HL-60/S4 treated with retinoic acid at 250 ng/mL for 4 days and 3 days (cell line): ENCODE measurements at regions not wholly inside any gene's neighbourhood (a gene's known extent, or its start where the extent isn't known, plus 50 kb on each side); places are given as distances from the start of the nearest gene placed in this dataset.

Experiments
- in situ Hi-C: fragments of 300-500 bp; cut with MboI; formaldehyde crosslinking; loops from 2 replicates; pipeline ENCODE4 v1.7.0; 2022; ENCODE audit warnings: low sequenced_read_pairs

DNA sequence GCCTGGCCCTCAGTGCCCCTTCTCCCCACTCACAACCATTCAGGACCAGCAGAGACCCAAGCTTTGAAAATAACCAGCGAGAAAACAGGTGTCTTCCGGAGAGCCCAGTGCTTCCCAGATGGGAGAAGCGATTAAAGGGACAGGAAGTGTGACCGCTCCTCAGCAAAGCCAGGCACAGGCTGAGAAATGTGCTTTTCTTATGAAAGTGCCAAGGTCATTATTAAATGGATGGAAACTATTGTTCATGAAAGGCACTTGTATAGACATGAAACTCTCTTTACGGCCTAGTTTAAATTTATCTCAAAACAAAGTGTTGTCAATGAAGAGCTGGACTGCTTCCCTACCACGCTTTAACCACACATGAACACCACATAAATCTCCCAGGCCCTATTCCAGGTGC is 210.4 kb downstream of the SPTSSA start:
- in situ Hi-C loops: no loop called here

GRCh38 chr14:34250959-34251358 is 211.1 kb downstream of the SPTSSA start:
- in situ Hi-C loops: no loop called here

- in situ Hi-C loops: loop anchor here (25.0 kb wide), 1 partner anchor 410 kb away; no protein-coding TSS in a partner anchor
Measured at GRCh38 chr14:34247605-34248004, 214.4 kb downstream of the SPTSSA start.

GRCh38 chr14:34246206-34246605 is 215.8 kb downstream of the SPTSSA start:
- in situ Hi-C loops: loop anchor here (25.0 kb wide), 1 partner anchor 409 kb away; no protein-coding TSS in a partner anchor

- in situ Hi-C loops: loop anchor here (25.0 kb wide), 1 partner anchor 406 kb away; no protein-coding TSS in a partner anchor
Measured at GRCh38 chr14:34243401-34243800, 218.6 kb downstream of the SPTSSA start.

DNA sequence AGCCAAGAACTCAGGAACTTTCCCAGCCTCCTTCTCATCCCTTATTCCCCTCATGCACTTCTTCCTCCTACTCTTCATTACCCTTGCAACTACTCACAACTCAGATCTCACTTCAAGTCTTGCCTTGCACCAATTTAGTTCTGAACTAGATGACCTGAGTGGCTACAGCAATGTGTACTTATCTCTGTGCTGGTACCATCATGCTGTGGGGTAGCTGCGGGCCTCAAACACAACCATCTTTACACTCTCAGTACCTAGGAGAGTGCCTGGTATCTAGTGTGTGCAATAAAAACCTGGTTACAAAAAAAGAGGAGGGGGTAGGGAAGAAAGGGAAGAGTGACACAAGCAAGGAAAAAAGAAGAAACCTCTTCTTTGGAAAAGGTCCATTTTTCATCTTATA is 219.0 kb downstream of the SPTSSA start:
- in situ Hi-C loops: loop anchor here (25.0 kb wide), 1 partner anchor 406 kb away; no protein-coding TSS in a partner anchor

GRCh38 chr14:34241185-34241711 is 220.8 kb downstream of the SPTSSA start:
- in situ Hi-C loops: loop anchor here (25.0 kb wide), 1 partner anchor 404 kb away; no protein-coding TSS in a partner anchor

DNA sequence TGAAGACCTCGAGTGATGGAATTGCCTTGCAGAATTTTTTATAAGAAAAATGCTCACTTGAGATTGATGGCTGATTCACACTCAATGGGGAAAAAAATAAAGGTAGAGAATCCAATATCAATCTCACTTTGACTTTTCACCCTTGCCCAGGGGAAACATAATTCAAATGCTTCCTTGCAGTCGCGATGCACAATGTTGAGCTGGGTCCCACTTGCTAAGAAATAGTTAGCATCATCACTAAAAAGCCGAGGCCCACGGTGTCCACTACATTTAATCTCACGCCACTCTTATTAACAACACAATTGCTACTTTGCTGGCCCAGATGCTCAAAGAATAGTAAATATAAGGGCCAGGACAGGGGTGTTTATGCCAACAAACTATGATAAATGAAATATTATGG is 223.4 kb downstream of the SPTSSA start:
- in situ Hi-C loops: loop anchor here (25.0 kb wide), 1 partner anchor 401 kb away; no protein-coding TSS in a partner anchor

DNA sequence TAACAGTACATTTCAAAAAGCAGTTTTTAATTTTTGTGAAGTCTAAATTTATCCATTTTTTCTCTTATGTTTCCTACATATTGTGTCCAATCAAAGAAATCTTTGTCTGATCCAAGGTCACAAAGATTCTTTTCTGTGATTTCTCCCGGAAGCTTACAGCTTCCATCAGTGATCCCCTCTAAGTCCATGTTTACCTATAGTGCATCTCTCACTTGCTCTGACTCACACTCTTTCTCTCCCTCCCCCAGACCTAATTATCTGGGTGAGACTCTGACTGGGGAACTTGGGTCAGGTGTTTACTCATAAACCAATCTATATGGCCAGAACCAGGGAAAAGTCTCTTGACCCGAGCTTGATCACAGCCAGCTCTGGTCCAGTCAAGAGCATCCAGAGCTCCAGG is 224.4 kb downstream of the SPTSSA start:
- in situ Hi-C loops: loop anchor here (25.0 kb wide), 1 partner anchor 400 kb away; no protein-coding TSS in a partner anchor

DNA sequence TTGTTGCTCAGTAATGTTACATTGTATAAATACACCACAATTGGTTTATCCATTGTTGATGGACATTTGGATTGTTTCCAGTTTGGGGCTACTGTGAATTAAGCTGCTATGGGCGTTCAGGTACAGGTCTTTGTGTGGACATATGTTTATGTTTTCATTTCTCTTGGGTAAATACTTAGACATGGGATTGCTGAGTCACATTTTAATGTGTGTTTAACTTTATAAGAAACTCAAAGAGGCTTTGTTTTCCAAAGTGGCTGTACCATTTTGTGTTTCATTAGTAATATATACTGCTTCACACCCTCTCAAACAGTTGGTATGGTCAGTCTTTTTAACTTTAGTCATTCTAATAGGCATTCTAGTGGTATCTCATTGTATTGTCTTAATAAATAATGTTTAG is 225.0 kb downstream of the SPTSSA start:
- in situ Hi-C loops: loop anchor here (25.0 kb wide), 1 partner anchor 400 kb away; no protein-coding TSS in a partner anchor

- in situ Hi-C loops: loop anchor here (25.0 kb wide), 1 partner anchor 398 kb away; no protein-coding TSS in a partner anchor
Measured at GRCh38 chr14:34235643-34236300, 226.3 kb downstream of the SPTSSA start.

- in situ Hi-C loops: loop anchor here (25.0 kb wide), 1 partner anchor 397 kb away; no protein-coding TSS in a partner anchor
Measured at GRCh38 chr14:34234258-34234657, 227.8 kb downstream of the SPTSSA start.

DNA sequence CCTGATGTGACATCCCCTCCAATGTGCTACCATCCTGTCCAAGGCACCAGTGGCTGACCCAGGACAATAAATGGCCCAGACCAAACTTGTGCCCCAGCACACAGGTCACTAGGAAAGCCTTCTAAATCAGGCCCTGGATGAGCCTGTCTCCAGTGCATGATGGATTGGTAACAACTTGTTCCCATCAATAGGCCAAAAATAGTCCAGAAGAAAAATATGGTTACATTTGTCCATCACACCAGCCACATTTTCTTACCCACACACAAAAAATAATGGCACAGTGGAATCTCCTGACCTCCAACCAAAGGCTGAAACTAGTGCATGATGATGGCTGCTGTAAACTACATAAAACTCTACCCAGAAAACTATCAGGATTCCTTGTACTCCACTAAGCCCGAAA is 228.4 kb downstream of the SPTSSA start:
- in situ Hi-C loops: loop anchor here (25.0 kb wide), 1 partner anchor 396 kb away; no protein-coding TSS in a partner anchor

DNA sequence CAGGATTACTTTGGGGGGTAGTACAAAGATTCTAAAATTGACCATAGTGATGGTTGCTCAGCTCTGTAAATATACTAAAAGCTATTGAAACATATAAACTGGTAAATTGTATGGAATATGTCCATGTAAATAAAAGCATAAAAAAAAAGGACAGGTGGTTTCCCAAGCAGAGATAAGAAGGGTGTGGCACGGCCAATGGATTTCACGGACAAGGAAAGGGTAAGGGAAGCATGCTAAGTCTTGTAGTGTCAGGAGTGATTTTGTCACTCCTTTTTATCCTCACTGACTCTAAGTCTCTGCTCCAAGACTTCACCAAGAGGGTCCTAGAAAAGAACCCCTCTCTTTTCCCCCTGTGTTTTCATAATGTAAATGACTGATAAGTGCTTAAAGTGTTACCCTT is 229.2 kb downstream of the SPTSSA start:
- in situ Hi-C loops: loop anchor here (25.0 kb wide), 1 partner anchor 395 kb away; no protein-coding TSS in a partner anchor

DNA sequence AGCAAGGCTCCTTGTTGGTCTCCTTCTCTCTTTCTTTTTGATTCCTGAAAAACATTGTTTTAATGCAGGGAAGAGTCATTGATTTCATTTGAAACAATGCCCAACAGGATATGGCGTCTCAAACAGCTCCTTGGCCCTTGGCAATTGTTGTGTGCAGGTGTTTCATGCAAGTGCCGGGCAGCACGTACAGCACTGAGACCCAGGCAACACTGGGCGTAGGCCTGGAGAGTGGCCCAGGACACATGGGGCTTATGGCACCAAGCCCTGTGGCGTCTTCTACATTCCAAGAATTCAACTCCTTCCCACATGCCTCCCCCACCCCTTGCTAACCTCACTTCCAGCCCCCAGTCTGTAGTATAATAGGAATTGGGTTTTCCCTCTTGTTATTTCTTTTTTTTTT is 230.4 kb downstream of the SPTSSA start:
- in situ Hi-C loops: loop anchor here (25.0 kb wide), 1 partner anchor 394 kb away; no protein-coding TSS in a partner anchor

DNA sequence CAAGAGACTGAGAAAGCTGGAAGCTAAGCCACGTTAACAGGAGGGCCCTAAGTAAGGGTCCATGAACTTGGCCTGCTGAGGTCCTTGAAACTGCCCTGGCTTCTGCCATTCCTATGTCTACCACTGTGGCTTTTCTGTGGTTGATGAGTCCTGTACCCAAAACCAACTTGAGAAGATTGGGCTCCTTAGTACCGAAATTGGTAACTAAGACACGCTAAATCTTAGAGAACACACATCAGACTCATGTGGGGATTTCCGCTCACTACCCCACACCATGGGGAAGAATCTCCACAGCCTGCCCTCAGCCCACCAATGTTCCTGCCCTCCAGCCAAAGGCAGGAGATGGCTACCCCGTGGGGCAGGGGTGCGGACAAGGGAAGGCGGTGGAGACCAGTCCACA is 232.9 kb downstream of the SPTSSA start:
- in situ Hi-C loops: loop anchor here (25.0 kb wide), 1 partner anchor 392 kb away; no protein-coding TSS in a partner anchor

DNA sequence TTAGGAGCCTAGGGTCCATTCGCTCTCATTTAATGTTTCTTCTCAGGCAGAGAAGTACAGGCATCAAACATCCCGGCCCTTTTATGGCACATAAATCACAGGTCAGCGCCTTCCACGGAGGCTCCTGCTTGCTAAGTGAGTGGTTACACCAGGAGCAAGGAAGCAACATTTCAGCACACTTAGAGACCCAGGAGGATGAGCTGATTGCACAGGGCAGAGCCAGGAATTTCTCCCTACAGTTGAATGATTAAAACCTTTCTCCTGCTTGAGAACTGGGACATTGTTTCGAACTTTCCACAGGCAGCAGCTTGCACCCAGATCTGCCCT is 233.4 kb downstream of the SPTSSA start:
- in situ Hi-C loops: loop anchor here (25.0 kb wide), 1 partner anchor 391 kb away; no protein-coding TSS in a partner anchor

GRCh38 chr14:34227834-34228649 is 234.0 kb downstream of the SPTSSA start:
- in situ Hi-C loops: loop anchor here (25.0 kb wide), 1 partner anchor 391 kb away; no protein-coding TSS in a partner anchor

- in situ Hi-C loops: no loop called here
Measured at GRCh38 chr14:34224221-34224620, 237.8 kb downstream of the SPTSSA start.

- in situ Hi-C loops: no loop called here
Measured at GRCh38 chr14:34223373-34224148, 238.5 kb downstream of the SPTSSA start.
